Activated T-helper 1 cell treated with anti-CD3 and anti-CD28 coated beads, Interleukin-2, amount 50 U/mL, for 16 hours (primary cell): ENCODE measurements at regions not wholly inside any gene's neighbourhood (a gene's known extent, or its start where the extent isn't known, plus 50 kb on each side); places are given as distances from the start of the nearest gene placed in this dataset.

Source experiments
- DNase-seq, 2 donors: peaks; one replicate each; pipeline ENCODE4 v3.0.0-alpha.2; 2020; ENCODE audit warnings: low read depth in 1 of 2, low spot score in 1 of 2

DNA sequence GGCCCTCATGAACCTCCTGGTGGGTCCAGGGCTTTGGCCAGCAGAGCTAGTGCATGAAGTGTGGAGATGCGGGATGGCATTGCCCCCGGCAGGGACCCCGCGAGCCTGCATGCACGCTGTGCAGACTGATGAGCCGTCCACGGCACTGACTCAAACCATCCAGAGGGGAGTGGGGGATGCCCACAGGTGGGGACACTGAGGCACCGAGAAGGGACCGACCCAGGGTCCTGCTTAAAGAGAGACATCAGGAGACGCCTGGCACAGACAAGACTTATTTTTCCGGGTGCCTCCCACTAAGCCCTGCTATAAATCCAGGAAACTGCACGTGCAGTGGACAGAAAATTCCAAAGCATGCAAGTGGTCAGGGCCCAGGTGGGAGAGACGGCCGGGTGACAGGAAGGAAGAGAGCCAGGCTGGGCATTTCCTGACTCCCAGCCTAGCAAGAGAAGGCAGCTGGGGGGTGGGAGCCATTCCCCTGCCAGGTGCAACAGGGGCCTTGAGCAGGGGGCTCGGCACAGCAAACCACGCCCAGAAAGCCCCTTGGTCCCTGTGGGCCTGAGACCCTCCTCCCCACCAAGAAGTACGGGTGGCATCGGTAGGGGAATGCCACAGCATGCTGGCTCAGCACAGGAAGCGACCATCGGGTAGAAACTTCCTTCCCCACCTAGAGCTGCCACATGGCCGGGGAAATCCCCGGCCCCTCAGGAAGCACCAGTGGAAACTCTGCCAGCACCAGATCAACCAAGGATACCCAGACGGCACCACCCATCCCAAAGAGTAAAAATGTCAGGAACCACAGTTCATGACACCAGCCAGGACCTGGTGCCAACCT lies 91.5 kb downstream of the FOXL3 start:
- DNase-seq, result peak in 1 of 2 donors; percentile 3

DNA sequence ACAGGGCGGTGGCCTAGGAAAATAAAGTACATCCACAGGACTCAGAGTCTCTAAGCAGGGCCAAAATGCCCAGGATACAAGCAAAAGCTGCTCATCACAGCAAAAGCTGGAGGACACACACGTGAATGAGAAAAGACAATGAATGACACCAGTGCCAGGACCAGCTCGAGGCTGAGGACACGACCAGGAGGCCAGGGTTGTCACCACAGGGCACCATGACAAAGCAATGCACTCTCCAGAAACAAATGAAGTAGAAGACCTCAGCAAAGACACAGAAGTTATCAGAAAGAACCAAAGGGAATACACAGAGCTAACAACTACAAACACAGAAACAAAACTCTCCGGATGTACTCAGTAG lies 92.1 kb downstream of the FOXL3 start:
- DNase-seq, result no peak

DNA sequence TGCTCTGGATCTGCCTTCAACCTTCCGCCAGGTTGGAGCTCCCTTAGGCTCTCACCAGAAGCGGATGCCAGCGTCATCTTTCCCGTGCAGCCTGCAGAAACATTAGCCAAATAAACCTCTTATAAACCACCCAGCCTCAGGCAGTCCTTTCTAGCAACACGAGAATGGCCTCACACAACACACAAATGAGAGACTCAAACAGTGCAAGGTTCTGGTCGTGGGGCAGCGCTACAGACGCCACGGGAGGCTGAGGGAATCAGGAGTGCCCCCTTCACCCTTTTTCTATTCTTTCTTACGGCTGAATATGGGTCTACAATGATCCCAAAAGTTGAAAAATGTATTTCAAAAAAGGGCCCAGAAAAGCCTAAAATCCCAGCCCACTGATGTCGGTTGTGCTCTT lies 96.4 kb downstream of the FOXL3 start:
- DNase-seq, result no peak

DNA sequence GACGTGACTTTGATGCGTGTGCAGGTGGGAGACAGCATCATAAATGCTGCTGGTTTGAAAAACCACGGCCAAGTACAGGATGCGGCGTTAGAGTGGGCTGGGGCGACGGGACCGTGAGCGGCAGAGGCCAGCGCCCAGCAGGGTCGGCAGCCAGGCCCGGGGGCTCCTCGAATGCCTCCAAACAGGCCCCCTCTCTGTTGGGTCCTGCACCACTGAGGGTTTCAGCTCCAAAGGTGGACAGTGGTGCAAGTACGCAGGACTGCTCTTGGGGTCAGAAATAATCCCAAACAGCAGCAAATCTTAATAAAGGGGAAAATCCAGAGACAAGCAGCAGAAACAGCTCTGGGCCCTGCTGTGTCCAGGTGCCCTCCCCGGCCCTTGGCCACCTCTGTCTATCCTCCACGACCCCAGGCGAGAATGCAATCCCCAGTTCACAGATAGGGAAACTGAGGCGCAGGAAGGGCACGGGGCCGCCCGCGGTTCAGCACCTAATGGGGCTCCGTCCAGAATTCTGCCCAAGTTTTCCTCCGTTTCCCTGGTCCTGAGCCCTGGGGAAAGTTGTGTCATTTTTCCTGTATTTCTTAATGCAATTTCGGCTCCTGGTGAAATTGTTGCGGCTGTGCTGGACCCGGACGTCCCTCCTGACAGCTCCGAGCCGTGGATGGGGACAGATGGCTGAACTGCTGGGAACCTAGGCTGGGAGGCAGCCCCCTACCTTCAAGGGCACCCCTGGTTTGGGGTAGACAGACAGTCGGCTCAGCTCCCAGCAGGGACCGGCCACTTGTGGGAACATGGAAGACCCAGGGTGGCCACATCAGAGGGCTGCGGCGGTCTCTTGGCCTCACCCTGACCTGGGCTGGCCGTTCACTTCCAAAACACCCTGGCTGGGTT lies 97.4 kb downstream of the FOXL3 start:
- DNase-seq, result no peak

DNA sequence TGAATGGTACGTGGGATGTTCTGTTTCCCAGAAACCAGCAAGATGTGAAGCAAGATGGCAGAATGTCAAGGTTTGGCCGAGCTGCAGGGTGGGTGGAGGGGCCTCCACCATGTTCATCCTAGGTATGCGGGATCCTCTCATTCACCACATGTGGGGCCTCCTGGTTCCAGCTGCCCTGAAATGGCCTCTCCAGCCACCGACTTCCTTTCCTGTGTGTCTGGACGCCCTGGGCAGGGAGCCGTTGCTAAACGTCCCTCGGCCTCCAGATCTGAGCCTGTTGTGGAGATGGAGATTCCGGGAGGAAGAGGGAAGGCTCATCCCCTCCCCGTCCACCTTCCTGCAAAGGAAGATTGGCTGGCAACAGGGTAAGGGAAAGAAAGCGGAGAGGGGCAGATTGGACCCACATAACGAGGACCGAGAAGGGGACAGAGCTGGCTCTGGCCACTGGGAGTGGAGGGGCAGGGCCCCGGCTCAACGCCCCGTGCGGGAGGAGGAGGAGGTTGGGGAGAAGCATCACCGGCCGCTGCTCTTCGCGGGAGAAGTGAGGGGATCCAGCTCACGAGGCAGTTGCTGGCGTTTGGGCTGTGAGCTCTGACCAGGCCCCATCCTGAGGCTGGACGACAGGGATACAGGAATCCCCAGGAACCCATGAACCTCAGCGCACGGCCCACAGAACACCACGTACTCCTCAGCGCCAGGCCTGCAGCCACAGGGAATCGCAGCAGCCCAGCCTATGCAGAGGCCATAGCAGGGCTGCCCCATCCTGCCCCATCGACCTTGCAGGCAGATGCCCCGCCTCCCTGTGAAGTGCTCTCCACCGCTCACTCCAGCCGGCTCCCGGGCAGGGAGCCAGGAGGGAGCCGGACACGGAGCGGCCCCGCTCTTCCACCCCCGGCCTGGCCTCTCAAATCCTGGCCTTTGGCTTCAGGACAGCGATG lies 98.3 kb downstream of the FOXL3 start:
- peak in 1 of 2 donors; percentile 2 for DNase-seq

DNA sequence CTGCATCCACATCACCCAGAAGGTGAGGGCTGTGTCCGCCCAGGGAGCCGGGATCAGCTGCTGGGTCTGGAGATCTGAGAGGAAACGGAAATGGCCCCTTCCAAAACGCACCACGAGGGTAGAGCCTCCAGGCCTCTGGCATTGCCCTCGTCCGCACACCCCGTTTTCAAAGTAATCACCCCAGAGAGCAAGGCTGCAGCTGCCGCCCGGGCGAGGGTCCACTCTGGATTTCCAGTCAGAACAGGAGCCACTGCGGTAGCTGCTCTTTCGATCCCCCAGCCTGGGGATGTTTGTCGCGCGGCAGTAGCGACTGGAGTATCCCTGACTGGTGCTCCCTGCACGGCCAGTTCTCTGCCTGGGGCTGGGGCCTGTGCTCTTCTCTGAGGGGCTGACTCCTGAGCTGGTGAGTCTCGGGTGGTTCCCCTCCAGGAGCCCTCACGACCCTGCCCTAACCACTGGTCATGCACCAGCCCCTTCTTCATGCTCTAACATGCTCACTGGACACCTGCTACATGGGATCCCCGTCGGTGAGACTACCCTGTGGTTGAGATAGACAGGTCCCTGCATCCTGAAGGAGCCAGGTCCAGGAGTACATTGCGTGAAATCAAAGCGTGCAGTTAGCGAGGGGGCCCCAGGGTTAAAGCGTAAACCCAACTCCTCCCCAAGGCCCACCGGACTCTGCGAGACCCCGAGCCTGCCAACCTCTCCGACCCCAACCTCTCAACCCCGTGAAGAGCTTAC lies 99.2 kb downstream of the FOXL3 start:
- peak in 1 of 2 donors; percentile 2 for DNase-seq

DNA sequence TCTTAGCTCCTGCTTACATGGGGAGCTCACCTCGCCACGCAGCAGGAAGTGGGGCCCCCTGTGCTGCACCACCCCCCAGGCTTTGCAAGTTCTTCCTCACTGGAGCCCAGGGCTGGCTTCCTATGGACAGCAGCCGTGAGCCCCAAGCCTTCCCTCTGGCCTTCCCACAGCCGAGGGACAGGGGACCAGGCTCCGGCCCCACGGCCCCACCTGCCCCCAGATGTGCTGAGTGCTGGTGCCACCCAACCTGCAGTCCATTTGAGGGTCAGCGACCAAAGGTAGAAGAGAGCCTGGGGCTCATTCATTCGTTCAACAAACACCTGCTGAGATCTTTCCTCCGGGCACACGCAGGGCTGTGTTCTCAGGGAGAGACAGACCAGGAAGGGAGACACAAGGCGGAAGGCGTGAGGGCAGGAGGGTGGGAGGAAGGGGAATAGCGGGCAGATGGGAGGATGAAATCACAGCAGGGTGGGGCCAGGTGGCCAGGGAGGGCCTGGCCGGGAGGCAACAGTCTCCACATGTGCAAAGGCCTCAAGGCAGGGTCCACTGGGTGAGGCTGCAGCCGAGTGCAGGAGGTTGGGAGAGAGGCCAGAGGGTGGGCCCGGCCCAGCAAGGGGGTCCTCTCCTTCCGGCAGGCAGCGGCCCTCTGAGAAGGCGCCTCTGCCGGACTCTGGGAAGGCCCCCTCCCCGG lies 100.1 kb downstream of the FOXL3 start:
- no peak for DNase-seq

DNA sequence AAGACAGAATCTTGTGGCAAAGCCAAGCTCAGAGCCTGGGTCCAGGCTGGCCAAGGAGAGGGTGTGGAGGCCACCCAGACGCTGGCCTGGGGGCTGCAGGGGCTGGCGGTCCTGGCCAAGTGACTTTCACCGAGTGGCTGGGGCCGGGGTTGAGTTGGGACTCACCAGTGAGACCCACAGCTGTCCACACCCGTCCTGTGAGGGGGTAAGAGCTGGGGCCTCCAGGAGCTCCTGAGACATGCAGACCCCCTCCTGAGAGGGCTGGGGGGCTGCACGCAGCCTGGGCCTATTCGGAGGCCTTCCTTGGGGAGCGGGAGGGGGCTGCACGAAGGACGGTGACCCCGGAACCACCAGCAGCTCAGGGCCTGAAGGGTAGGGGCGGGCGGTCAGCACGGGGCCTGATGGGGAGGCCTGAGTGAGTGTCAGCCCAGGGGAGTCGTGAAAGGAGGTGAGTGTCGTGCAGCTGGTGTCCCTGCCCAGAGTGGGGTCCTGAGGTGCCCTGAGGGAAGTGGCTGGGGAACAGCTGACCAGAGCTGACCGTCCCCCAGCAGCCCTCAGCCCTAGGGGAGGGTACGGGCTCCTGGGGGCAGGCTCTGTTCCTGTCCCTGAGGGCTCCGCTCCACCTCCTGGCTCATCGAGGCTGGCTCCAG lies 100.9 kb downstream of the FOXL3 start:
- peak in 1 of 2 donors; percentile 3 for DNase-seq

DNA sequence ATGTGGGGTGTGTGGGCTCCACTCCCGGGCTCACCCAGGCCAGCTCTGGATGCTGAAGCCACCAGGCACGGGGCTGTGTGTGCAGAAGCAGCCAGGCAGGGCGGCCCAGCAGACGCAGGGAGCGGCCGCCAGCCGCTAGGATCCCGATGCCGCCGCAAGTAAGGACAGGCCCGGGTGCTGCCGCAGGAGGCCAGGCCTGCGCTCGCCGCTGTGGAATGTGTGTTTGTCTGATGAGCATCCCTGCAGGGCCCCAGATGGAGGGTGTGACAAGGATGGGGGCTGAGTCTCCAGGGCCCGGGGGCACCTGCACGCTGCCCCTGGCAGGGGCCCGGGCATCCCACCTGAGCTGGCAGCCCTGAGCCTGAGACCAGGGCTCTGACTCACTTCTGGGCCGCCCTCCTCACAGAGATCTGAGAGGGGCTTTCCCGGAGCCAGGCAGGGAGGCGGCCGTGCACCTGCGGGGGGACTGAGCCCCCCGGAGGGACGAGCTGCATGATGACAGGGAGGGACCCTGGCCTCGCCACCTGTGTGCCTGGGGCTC lies 101.5 kb downstream of the FOXL3 start:
- peak in 1 of 2 donors; percentile 2 for DNase-seq

DNA sequence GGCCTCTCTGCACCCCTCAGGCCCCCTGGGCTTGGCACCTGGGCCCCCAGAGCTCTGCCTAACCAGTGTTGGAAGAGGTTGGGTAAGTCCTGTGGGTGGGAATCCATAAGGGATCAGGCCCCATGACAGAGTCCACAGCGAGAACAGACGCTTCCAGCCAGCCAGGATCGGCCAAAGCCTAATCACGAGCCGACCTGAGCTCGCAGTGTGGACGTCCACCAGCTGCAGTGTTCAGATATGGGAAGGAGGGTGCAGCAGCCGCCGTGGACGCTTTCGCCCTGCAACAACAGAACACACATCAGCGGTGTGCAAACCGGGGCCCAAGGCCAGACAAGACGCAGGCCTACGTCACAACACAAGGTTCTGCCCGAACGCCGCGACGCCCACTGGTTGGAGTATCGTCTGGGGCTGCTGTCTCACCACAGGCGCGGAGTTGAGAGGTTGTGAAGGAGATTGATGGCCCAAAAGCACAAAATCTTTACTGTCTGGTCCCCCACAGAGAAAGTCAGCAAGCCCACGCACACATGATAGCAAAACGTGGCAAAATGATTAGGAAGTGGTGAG lies 102.1 kb downstream of the FOXL3 start:
- DNase-seq, result no peak

DNA sequence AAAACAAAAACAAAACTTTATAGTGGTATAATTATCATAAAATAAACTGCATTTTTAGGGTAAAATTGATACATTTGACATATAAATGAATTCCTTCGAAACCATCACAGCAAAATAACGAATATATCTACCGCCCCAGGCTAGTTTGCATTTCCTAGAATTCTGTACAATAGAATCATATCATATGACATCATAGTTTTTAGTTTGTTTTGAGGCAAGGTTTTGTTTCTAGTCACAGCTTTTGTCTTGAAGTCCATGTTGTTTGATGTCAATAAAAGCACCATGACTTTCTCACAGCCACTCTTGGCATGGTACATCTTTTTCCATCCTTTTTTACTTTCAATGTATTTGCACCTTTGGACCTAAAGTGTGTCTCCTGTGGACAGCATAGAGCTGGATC lies 102.9 kb downstream of the FOXL3 start:
- no peak for DNase-seq

DNA sequence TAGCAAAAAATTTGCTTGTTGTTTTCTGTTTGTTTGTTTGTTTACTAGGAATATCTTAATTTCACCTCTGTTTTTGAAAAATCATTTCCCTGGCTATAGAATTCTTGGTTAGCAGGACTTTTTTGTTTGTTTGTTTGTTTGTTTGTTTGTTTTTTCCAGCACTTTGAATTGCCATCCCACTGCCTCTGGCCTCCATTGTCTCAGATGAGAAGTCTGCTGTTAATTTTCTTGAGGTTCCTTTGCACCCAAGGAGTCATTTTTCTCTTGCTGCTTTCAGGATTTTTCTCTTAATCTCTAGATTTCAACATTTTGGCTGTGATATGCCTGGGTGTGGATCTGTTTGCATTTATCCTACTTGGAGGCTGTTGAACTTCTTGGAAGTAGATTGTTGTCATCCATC lies 105.7 kb downstream of the FOXL3 start:
- no peak for DNase-seq

DNA sequence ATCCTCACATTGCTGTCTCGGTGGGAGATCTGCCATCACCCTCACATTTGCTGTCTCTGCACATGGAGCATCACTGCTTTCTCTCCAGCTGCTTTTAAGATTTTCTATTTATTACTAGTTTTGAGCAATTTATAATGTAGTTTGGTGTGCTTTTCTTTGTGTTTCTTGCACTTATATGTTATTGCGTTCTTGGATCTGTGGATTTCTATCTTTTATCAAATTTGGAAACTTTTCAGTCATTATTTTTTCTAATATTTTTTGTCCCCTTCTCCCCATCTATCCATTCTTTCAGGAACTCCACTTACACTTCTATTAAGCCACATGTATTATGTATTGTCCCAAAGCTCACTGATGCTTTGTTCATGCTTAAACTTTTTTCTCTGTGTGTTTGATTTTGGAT lies 108.9 kb downstream of the FOXL3 start:
- no peak for DNase-seq

DNA sequence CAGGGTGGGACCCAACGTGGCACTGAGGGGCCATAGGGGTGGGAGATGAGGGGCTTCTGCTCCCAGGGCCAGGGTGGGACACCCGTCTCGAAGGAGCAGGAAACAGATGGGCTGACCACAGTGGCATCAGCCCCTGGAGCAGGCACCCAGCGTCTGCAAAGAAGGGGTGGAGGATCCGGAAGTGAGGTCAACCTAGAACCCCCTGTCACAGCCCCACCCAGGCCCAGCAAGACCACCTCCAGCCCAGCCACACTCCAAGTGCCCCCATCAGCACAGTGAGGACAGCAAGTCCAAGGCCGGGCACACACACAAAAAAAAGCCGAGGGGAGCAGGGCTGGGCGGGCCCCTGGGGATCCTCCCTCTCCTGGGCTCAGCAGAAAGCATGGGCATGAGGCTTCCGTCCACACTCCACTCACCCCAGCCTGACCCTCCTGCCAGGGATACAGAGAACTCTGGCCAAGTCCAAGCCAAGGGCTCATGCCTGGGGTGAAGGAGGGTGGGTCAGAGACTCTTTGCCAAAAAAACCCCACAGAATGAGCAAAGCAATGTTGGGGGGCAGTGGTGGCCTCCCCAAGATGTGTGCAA lies 111.0 kb downstream of the FOXL3 start:
- peak in 1 of 2 donors; percentile 1 for DNase-seq

DNA sequence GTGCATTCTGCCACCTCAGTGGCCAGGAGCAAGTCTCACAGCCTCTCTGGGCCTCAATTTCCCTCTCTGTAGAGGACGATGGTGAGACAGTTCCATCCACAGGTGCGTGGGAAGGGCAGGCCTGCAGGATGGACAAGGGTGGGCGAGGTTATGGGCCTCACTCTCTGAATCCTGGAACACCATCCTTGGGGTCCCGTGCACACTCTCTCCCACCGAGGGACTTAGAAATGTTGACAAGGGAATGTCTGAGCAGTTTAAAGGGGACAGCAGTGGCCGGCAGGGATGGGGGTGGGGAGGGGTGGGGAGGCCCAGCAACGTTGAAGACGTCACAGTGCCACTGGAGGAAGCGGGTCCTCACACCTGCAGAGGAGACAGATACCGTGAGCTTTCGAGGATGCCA lies 111.5 kb downstream of the FOXL3 start:
- no peak for DNase-seq

DNA sequence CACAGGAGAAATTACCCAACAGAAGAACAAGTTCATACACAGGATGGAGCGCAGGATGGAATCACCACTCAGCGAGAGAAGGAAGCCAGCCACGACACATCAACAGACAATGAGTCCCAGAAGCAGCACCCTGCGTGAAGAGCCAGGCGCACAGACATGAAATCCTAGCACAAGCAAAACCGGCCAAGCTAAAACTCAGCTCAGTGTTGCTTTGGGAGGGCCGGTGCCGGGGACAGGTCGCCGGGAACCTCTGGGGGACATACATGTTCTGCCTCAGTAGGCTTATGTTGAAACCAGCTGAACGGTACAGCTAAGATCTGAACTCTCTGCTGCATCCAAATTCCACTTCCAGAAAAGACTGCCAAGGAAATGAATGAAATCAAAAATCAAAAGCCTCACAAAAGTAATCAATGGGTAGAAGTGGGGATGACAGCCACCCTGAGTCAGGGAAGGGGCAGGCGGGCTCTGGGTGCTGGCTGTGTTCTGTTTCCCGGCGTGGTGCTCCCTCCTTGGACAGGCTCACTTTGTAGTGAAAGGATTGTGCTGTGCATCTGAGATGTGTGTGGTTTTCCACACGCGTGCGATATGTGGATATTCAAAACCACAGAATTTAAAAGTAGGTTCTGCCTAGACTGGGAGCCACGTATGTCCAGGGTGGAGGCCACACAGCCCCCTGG lies 114.7 kb downstream of the PDGFA start:
- DNase-seq, result no peak

DNA sequence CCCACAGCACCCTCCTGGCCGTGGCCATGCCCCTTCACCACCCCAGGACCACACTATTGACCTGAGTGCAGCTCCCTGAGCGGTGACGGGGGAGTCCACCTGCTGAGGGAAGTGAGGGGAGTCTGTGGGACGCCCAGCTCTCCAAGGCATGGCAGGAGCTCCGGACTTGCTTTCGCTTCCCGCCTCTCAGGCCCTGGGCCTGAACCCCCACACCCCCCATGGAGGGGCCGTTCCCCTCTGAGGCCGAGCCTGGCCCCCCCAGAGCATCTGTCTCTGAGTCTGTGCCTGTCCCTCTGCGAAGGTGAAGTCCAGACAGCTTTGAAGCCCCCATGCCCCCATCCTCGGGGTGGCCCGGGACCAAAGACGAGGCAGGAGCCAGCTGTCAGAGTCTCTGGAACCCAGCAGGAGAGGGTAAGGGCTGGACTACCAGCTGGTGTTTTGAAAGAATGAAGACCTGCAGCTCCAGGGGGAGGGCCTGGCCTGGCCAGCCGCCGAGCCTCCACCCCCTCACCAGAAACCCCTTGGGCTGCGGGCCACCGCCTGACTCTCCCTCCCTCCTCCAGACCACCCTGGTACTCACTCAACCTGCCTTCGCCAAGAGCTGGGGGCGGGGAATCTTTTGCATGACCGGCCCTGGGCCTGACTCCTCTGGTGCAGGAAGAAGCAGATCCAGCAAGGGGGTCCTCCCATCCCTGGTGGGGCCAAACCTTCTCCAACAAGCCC lies 114.0 kb downstream of the PDGFA start:
- DNase-seq, result no peak
